Stimulated activated naive CD8-positive, alpha-beta T cell treated with anti-CD3 and anti-CD28 coated beads, Interleukin-15, amount 100 ng/mL, for 72 hours (primary cell): ENCODE measurements at regions not wholly inside any gene's neighbourhood (a gene's known extent, or its start where the extent isn't known, plus 50 kb on each side); places are given as distances from the start of the nearest gene placed in this dataset.
A peak's percentile ranks its signal among the peaks of the same experiment; 100 is the strongest.

Experiments
- ATAC-seq: fragments of 150-1000 bp; cut with Tn5 transposase; 2 replicates; pipeline ENCODE4 v1.10.0; 2021; ENCODE audit warnings: mild to moderate bottlenecking, moderate library complexity
- DNase-seq, 2 donors: peaks; one replicate each; pipeline ENCODE4 v3.0.0; 2021 to 2022
- H3K27ac Mint-ChIP-seq, 2 donors: one replicate each; pipeline ENCODE4 v1.8.0; 2022; ENCODE audit warnings: mild to moderate bottlenecking in 2 of 2, mixed read lengths in 2 of 2, moderate library complexity in 2 of 2
- H3K27me3 Mint-ChIP-seq: one replicate; pipeline ENCODE4 v1.8.0; 2022; ENCODE audit warnings: mixed read lengths
- H3K4me1 Mint-ChIP-seq: one replicate; pipeline ENCODE4 v1.8.0; 2022; ENCODE audit warnings: mild to moderate bottlenecking, mixed read lengths
- H3K4me3 Mint-ChIP-seq, 2 donors: one replicate each; pipeline ENCODE4 v1.8.0; 2022; ENCODE audit warnings: mild to moderate bottlenecking in 2 of 2, mixed read lengths in 2 of 2, moderate library complexity in 1 of 2
- H3K9me3 Mint-ChIP-seq, 2 donors: one replicate each; pipeline ENCODE4 v1.8.0; 2022; ENCODE audit warnings: mixed read lengths in 2 of 2

DNA sequence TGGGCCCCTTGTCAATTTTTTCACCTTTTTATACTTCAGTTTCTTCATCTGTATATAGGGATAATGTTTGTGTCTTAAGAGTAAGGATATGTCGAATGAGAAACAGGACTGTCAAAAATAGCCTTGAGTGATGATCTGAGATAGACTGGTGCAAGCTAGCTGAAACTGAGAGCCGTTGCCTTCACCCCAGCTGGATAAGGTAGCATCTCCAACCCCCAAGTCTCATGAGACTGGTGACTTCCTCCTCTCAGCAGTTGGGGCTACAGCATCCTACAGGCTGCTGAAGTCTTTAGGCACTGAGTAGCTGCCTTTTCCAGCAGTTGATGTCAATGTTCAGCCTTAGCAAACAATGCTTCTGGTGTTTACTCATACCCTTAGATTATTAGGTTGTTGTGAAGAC lies 330.2 kb downstream of the OSTF1 start:
- Mint-ChIP-seq H3K9me3 (no peaks in the 10 kb centered on the region), H3K27me3 (no peaks in the 10 kb centered on the region), H3K27ac (no peak overlapping the region), H3K4me3 (no peak overlapping the region), H3K4me1 (no peaks in the 10 kb centered on the region)
- no peak for DNase-seq
- ATAC-seq = no peak

DNA sequence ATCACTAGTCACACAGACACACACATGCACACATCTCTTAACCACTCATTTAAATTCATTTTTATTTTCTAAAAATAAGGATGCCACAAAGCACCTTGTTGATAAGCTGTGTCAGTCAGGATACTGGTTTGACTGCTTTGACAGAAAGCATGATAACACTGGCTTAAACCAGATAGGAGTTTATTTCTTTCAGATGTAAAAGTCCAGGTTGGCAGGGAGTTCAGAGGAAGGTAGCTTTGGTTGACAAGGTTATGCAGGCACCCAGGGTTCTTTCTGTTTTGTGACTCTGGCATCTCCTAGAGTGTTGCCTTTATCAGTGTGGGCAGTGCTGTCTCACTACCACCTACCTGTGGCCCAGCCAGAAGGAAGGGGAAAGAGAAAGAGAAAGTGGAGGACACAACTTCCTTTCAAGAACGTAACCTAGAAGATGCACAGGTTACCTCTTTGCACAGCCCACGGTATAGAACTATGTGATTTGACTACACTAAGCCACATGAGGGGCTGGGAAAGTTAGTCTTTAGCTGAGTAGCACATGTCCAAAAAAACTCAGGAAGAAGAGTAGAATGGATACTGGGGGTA lies 334.7 kb downstream of the OSTF1 start:
- Mint-ChIP-seq H3K27me3 (no peaks in the 10 kb centered on the region), H3K9me3 (peaks cover 0 to 6% of the 10 kb centered on the region in 2 donors), H3K27ac (no peak overlapping the region), H3K4me3 (no peak overlapping the region), H3K4me1 (no peaks in the 10 kb centered on the region)
- peak; percentile 57 for ATAC-seq
- DNase-seq = no peak

DNA sequence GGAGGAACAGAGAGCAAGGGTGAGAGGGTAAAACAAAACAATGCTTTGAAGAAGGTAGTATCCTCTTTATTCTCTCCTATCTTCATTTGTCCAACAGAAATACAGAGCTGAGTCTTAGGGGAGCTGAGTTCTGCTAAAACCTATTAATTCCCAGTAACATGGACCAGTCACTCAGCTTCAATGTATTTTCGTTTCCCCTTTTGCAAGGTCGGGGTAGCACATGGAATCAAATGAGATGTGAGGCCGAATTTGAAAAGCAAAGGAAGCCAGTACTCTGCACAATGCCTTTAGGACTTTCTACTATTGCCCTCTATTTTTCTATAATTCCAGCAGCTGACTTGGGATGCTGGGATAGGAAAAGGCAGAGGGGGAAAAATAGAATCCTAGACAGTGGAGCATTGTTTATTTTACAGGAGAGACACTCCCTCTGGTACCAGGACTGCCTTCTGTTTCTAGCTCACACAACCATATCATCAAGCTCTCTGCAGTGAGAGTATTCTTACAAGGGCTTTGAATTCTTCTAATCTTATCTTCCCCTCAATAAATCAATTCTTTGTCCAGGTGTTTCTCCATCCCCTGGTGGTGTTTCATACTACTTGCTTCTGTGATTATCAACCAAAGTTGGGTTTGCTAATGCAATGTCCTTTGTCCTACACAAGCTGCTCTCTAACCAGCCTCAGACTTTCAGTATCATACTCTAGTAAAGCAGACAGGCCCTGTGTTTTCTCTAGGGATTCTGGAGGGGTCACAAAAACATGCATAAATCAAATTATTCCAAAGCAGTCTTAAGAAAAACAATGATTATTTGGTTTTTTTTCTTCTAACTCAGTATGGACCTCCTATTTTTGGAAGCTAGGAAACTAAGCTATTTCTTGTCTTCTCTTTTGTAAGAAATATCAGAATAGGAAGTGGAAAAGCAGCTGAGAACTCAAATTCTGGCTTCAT lies 341.5 kb downstream of the OSTF1 start:
- H3K27ac Mint-ChIP-seq = no peak overlapping the region
- no peaks in the 10 kb centered on the region for H3K9me3 Mint-ChIP-seq
- ATAC-seq = no peak
- no peak for DNase-seq
- no peak overlapping the region for H3K4me3 Mint-ChIP-seq
- peaks cover 17% of the 10 kb centered on the region for H3K27me3 Mint-ChIP-seq
- H3K4me1 Mint-ChIP-seq = no peaks in the 10 kb centered on the region

DNA sequence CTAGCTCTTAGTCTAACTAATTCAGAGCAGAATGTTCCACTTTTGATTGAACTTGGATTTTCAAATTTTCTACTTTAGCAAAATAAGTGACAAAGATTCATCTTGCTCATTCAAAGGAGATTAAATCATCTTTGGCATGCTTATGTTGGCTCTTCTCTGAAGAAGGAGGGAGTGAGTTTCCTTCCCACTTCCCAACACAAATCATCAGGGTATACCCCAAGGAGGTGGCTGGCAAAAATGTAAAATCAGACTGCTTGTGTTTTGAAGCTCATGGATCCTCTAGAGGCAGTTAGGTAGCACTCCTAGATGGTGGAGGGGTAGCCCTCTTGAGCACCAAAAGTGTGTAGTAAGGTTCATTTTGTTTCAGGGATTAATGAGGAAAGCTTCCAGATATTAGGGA lies 343.1 kb downstream of the OSTF1 start:
- no peak overlapping the region for H3K4me3 Mint-ChIP-seq
- no peaks in the 10 kb centered on the region for H3K9me3 Mint-ChIP-seq
- H3K27ac Mint-ChIP-seq = no peak overlapping the region
- no peak for DNase-seq
- no peaks in the 10 kb centered on the region for H3K4me1 Mint-ChIP-seq
- no peak for ATAC-seq
- peaks cover 25% of the 10 kb centered on the region for H3K27me3 Mint-ChIP-seq

DNA sequence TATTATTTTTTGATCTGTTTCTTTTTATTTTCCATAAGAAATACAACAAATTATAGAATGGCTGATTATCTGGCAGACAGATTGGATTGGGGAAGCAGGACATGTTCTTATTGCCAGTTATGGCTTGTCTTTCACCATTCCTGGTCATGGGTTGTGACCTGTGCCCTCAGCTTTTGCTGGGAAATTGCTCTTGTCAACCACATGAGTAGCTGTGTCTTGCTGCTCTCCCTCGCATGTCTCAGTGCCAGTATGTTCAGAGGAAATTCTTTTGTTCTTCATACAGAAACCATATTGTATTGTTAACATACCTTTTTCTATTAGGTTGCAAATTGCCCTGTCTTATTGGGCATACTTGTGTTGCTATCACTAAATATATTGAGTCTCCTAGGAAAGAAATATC lies 344.1 kb downstream of the OSTF1 start:
- no peak overlapping the region for H3K4me3 Mint-ChIP-seq
- ATAC-seq = no peak
- no peak overlapping the region for H3K27ac Mint-ChIP-seq
- peaks cover 25% of the 10 kb centered on the region for H3K27me3 Mint-ChIP-seq
- H3K9me3 Mint-ChIP-seq = no peaks in the 10 kb centered on the region
- DNase-seq = no peak
- no peaks in the 10 kb centered on the region for H3K4me1 Mint-ChIP-seq

DNA sequence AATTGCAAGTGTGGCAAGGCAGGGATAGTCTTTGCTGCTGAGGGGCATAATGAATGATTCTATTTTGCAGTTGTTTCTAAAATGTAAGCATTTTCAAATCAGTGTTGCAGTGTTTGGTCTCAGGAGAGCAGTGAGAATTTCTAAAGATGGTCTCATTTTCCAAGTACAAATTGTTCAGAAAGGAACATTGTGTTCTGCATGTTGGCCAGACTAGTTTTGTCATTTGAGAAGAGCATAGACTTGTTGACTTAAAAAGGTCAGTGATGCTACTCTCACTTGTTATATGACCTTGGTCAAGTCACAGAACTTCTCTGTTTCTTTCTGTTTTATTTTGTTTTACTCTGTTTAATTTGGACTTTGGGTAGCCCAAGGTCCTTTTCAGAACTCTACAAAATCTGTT lies 344.6 kb downstream of the OSTF1 start:
- Mint-ChIP-seq H3K4me1 (no peaks in the 10 kb centered on the region), H3K4me3 (no peak overlapping the region), H3K27me3 (peaks cover 29% of the 10 kb centered on the region), H3K9me3 (no peaks in the 10 kb centered on the region), H3K27ac (no peak overlapping the region)
- DNase-seq (no peak), ATAC-seq (no peak)

DNA sequence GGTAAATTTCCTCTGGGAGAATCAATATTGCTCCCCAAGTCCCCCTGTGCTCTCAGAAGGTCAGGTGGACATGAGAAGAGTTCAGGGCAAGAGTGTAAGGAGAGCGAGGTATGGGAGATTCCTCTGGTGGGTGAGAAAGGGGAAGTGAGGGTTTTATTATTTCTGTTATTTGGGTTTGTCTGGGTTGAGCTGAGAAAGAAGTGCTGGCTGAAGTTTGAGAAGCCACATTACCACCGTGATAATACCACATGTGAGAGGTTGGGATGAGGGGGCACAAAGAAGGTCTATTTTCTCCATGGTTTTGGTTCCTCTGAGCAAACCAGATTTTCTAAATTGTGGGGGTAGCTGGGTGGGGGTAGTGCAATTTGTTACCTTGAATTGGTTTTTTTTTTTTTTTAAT lies 350.4 kb downstream of the OSTF1 start:
- Mint-ChIP-seq H3K9me3 (no peaks in the 10 kb centered on the region), H3K4me3 (no peak overlapping the region), H3K27ac (no peak overlapping the region), H3K4me1 (peaks cover 5% of the 10 kb centered on the region), H3K27me3 (peaks cover 29% of the 10 kb centered on the region)
- ATAC-seq (no peak), DNase-seq (no peak)

DNA sequence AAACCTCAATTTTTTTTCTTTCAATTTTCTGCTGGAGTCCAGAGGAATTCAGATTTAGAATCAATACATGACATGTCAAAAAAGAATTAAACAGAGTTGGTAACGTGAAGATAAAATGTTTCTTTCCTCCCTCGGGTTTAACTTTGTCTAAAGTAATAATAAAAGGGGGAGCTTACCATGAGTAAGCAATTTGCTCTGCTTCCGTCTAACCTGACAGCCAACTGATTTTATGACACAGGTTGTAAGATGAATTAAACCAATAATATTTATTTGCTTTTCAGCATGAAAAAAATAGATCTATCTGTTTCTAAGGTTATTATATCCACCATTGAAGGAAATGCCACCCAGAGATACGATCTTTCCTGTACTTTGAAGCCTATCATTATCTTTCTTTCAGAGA lies 352.6 kb downstream of the OSTF1 start:
- Mint-ChIP-seq H3K9me3 (no peaks in the 10 kb centered on the region), H3K4me1 (peaks cover 5% of the 10 kb centered on the region), H3K4me3 (no peak overlapping the region), H3K27me3 (peaks cover 21% of the 10 kb centered on the region), H3K27ac (peak overlapping the region in 1 of 2 donors; percentile 46)
- ATAC-seq (no peak), DNase-seq (no peak)

DNA sequence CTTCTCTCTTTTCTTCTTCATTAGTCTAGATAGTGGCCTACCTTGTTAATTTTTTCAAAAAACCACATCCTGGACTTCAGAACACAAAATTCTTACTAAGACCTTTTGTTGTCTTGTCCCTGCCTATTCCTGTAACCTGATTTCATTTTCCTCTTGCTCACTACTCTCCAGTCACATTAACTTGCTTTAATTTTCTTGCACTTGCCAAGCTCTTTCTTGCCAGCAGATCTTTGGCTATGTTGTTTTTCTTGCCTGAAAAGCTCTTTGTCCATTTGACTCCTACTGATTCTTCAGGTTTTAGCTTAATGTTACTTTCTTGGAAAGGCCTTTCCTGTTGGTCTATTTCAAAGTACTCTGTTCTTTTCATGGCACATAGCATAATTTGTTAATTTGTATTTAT lies 356.8 kb downstream of the OSTF1 start:
- ATAC-seq (no peak), DNase-seq (no peak)
- H3K4me1 Mint-ChIP-seq = peaks cover 5% of the 10 kb centered on the region
- H3K9me3 Mint-ChIP-seq = no peaks in the 10 kb centered on the region
- H3K27me3 Mint-ChIP-seq = no peaks in the 10 kb centered on the region
- no peak overlapping the region for H3K4me3 Mint-ChIP-seq
- no peak overlapping the region for H3K27ac Mint-ChIP-seq

DNA sequence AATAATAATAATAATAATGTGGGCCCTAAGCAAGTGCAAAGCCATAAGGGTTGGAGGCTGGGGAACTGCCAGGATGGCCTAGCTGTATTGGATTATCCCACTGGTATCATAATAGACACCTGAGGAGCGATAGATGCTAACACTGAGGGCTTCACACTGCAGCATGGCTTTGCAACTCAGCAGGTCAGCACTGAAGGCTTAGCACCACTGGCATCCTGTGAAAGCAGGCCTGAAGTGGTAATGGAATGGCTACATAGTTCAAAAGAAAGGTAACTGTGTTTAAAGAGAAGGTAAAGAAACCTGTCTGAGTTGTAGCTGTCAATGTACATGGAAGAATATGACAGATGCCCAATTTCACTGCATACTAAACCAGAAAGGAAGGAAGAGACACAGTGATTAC lies 359.0 kb downstream of the OSTF1 start:
- H3K27me3 Mint-ChIP-seq = no peaks in the 10 kb centered on the region
- DNase-seq (no peak), ATAC-seq (no peak)
- no peaks in the 10 kb centered on the region for H3K9me3 Mint-ChIP-seq
- no peak overlapping the region for H3K4me3 Mint-ChIP-seq
- H3K4me1 Mint-ChIP-seq = no peaks in the 10 kb centered on the region
- H3K27ac Mint-ChIP-seq = no peak overlapping the region

DNA sequence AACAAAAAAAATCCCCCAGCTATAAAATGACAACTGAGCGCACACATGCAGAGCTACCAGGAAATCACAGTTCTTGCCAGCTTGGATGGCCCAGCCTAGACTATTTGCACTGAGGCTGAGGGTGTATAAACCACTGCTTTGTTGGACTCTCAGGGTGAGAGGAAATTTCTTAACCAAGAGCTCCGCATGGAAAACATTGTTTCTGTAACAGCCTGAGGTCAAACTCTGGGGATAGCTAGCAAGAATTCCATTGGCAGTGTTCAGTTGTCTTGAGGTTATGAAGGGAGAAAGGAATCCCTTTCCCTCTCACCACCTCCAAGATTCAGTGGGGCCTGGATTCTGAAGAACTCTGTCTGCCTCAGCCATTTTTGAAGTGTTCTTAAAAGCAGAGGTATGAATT lies 360.0 kb downstream of the OSTF1 start:
- no peaks in the 10 kb centered on the region for H3K27me3 Mint-ChIP-seq
- no peaks in the 10 kb centered on the region for H3K4me1 Mint-ChIP-seq
- no peaks in the 10 kb centered on the region for H3K9me3 Mint-ChIP-seq
- ATAC-seq (no peak), DNase-seq (no peak)
- H3K27ac Mint-ChIP-seq = no peak overlapping the region
- no peak overlapping the region for H3K4me3 Mint-ChIP-seq

DNA sequence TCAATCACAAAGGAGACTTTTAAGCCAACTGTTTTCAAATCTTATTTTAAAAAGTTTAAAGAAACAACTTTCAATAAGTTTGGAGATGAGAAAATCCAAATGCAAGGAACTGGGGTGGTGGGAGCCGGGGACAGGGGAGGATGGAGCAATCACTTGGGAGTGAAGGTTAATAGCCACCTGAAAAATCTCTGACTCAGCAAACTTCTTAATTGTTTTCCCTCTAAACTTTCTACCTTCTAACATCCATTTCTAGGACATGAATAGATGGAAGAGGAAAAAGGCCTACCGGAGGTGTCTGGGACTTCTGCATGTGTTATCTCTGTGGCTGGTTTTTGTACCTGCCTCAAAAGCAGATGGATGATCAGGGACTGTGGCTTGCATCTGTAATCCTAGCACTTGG lies 360.6 kb downstream of the OSTF1 start:
- DNase-seq (no peak), ATAC-seq (no peak)
- Mint-ChIP-seq H3K4me3 (no peak overlapping the region), H3K4me1 (no peaks in the 10 kb centered on the region), H3K9me3 (no peaks in the 10 kb centered on the region), H3K27ac (no peak overlapping the region), H3K27me3 (no peaks in the 10 kb centered on the region)

DNA sequence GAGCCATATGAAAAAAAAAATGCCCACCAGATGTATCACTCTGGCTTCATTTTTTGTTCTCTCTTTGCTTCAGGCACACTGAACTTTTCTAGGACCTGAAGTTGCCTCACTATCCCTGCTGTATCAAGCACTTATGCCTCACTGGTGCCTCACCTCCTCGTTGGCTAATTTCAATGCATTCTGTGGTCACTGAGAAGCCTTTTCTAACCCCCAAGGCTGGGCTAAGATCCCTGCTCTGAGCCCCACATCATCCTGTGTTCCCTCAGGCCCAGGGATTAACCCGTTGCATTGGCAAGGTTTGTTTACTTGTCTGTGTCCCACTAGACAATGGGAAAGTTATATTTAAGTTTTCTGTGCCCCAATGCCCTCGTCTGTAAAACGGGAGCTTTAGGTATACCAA lies 362.7 kb downstream of the OSTF1 start:
- Mint-ChIP-seq H3K4me1 (no peaks in the 10 kb centered on the region), H3K27me3 (no peaks in the 10 kb centered on the region), H3K9me3 (no peaks in the 10 kb centered on the region), H3K27ac (no peak overlapping the region), H3K4me3 (no peak overlapping the region)
- no peak for DNase-seq
- ATAC-seq = no peak

DNA sequence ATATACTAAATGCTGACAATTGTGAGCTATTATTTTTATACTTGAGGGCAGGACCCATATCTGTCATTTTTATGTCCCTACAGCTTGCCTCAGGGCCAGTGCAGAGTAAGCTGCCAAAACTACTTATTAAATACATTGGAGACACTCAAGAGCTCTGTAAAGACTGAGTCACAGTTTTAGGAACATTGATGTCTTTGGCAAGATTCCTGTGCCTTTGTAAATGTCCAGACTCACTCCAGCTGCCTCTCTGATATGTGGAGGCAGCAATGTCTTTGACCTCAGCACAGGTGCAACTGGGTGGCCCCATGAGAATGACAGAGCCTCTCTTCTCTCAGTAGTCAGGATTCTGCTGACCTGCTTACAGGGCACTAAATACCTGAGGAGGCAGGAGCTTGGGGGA lies 363.2 kb downstream of the OSTF1 start:
- Mint-ChIP-seq H3K27me3 (no peaks in the 10 kb centered on the region), H3K27ac (no peak overlapping the region), H3K9me3 (no peaks in the 10 kb centered on the region), H3K4me1 (no peaks in the 10 kb centered on the region), H3K4me3 (no peak overlapping the region)
- ATAC-seq (no peak), DNase-seq (no peak)

DNA sequence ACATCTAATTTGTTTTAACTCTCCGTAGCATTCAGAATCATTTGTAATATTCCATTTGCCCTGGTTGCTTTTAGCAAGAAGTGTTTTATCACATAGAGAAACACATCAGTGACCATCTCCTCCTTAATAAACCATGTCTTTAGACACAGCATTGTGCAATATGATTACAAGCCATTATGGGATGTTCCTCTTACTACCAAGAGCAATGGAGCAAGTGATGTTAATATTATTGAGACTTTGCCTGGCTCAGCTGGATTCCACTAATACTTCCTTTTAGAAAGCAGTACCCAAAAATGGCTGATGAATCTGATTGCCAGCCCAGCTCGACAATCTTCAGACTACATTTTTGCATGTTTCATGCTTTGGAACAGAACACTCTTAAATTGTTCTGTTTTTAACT lies 364.2 kb downstream of the OSTF1 start:
- no peaks in the 10 kb centered on the region for H3K9me3 Mint-ChIP-seq
- no peaks in the 10 kb centered on the region for H3K27me3 Mint-ChIP-seq
- DNase-seq = no peak
- H3K4me1 Mint-ChIP-seq = no peaks in the 10 kb centered on the region
- no peak for ATAC-seq
- H3K4me3 Mint-ChIP-seq = no peak overlapping the region
- H3K27ac Mint-ChIP-seq = no peak overlapping the region

DNA sequence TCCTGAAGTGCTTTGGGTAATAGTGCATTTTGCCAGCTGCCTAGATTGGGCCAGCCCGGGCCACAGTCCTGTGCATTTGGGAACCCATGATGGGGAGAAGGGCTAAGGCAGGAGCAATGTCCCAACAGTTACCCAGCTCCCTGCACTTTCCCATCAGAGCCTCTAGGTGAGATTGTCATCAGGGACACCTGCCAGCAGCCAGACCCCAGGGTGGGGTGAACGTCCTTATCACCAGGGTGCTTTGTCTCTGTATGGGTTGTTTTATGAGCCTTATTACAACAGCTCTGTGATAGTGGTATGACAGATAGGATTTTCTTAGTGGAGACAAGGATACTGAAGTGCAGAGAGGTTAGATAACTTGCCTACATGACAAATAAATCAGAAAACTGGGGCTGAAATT lies 365.7 kb downstream of the OSTF1 start:
- Mint-ChIP-seq H3K4me1 (no peaks in the 10 kb centered on the region), H3K4me3 (no peak overlapping the region), H3K27ac (no peak overlapping the region), H3K9me3 (no peaks in the 10 kb centered on the region), H3K27me3 (no peaks in the 10 kb centered on the region)
- no peak for DNase-seq
- no peak for ATAC-seq

DNA sequence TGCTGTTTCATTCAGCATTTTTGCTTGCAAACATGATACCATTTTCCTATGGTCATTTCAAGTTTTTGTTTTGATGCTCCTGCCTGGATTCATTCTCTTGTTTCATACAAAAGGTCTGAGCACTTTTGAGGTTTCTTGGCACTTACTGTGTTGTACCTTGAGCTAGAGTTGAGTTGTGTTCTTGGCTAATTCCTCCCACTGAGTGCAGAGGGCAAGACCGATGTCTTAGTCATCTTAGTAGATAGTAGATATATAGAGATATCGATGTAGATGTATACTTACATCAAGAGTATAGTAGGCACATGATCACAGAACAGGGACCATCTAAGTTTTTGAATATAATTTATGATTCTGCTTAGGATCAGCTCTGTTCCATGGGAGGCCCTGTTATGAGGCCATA lies 366.6 kb downstream of the OSTF1 start:
- Mint-ChIP-seq H3K9me3 (no peaks in the 10 kb centered on the region), H3K27me3 (no peaks in the 10 kb centered on the region), H3K4me1 (no peaks in the 10 kb centered on the region), H3K27ac (no peak overlapping the region), H3K4me3 (no peak overlapping the region)
- ATAC-seq = no peak
- DNase-seq = no peak
